ENCODE measurements at regions not wholly inside any gene's neighbourhood (a gene's known extent, or its start where the extent isn't known, plus 50 kb on each side); places are given as distances from the start of the nearest gene placed in this dataset.

- intact Hi-C loops (cut with DNase I, micrococcal nuclease): no loop called here
- no peaks in the 10 kb centered on the region for H3K9me3 ChIP-seq (ENCODE audit: control insufficient read depth in 1 of 2, insufficient read depth in 1 of 2, low read length in 2 of 2)
- DNase-seq: no peak
- no peak overlapping the region for H3K4me3 Mint-ChIP-seq
- no peaks in the 10 kb centered on the region for H3K4me1 Mint-ChIP-seq (ENCODE audit: low read depth)
- no peak overlapping the region for H3K27ac Mint-ChIP-seq
- TF ChIP-seq CTCF (IDR thresholded peaks at IDR 0.05): no peak
- no peaks in the 10 kb centered on the region for H3K36me3 Mint-ChIP-seq (ENCODE audit: low read depth)
- no peaks in the 10 kb centered on the region for H3K27me3 Mint-ChIP-seq
- peaks cover 6% of the 10 kb centered on the region for H3K9me3 Mint-ChIP-seq
- H3K36me3 ChIP-seq (ENCODE audit: insufficient read depth, low read length): no peaks in the 10 kb centered on the region
- ChIA-PET POLR2A (no interaction called here), CTCF (no interaction called here)
- ATAC-seq (ENCODE audit: poor library complexity): no peak
- no peak overlapping the region for H3K4me3 ChIP-seq (ENCODE audit: low read length)
- no peaks in the 10 kb centered on the region for H3K4me1 ChIP-seq (ENCODE audit: insufficient read depth, low read length)
- H3K27me3 ChIP-seq (ENCODE audit: control insufficient read depth in 1 of 2, insufficient read depth in 2 of 2, low read length in 2 of 2): no peaks in the 10 kb centered on the region
- H3K27ac ChIP-seq (ENCODE audit: low read depth in 1 of 2, low read length in 2 of 2): no peak overlapping the region
These were observed 535.8 kb downstream of the PRKD1 start for GRCh38 chr14:29391801-29392200.

GRCh38 chr14:29392287-29392686 lies 535.4 kb downstream of the PRKD1 start:
- TF ChIP-seq CTCF (IDR thresholded peaks at IDR 0.05): no peak
- Mint-ChIP-seq H3K4me3 (no peak overlapping the region), H3K27ac (no peak overlapping the region), H3K9me3 (peaks cover 6% of the 10 kb centered on the region), H3K27me3 (no peaks in the 10 kb centered on the region), H3K36me3 (ENCODE audit: low read depth) (no peaks in the 10 kb centered on the region), H3K4me1 (ENCODE audit: low read depth) (no peaks in the 10 kb centered on the region)
- ATAC-seq (ENCODE audit: poor library complexity) (no peak), DNase-seq (no peak)
- H3K4me1 ChIP-seq (ENCODE audit: insufficient read depth, low read length): no peaks in the 10 kb centered on the region
- H3K36me3 ChIP-seq (ENCODE audit: insufficient read depth, low read length): no peaks in the 10 kb centered on the region
- H3K27me3 ChIP-seq (ENCODE audit: control insufficient read depth in 1 of 2, insufficient read depth in 2 of 2, low read length in 2 of 2): no peaks in the 10 kb centered on the region
- CTCF ChIA-PET: no interaction called here
- no peak overlapping the region for H3K4me3 ChIP-seq (ENCODE audit: low read length)
- no peak overlapping the region for H3K27ac ChIP-seq (ENCODE audit: low read depth in 1 of 2, low read length in 2 of 2)
- intact Hi-C loops (cut with DNase I, micrococcal nuclease): no loop called here
- POLR2A ChIA-PET: no interaction called here
- no peaks in the 10 kb centered on the region for H3K9me3 ChIP-seq (ENCODE audit: control insufficient read depth in 1 of 2, insufficient read depth in 1 of 2, low read length in 2 of 2)

- Histone ChIP-seq H3K4me3 (ENCODE audit: low read length) (no peak overlapping the region), H3K9me3 (ENCODE audit: control insufficient read depth in 1 of 2, insufficient read depth in 1 of 2, low read length in 2 of 2) (peaks cover 0 to 9% of the 10 kb centered on the region in 2 experiments), H3K27ac (ENCODE audit: low read depth in 1 of 2, low read length in 2 of 2) (no peak overlapping the region), H3K36me3 (ENCODE audit: insufficient read depth, low read length) (no peaks in the 10 kb centered on the region), H3K27me3 (ENCODE audit: control insufficient read depth in 1 of 2, insufficient read depth in 2 of 2, low read length in 2 of 2) (no peaks in the 10 kb centered on the region), H3K4me1 (ENCODE audit: insufficient read depth, low read length) (no peaks in the 10 kb centered on the region)
- H3K4me3 Mint-ChIP-seq: no peak overlapping the region
- DNase-seq (no peak), ATAC-seq (ENCODE audit: poor library complexity) (no peak)
- no peaks in the 10 kb centered on the region for H3K36me3 Mint-ChIP-seq (ENCODE audit: low read depth)
- peaks cover 11% of the 10 kb centered on the region for H3K9me3 Mint-ChIP-seq
- ChIA-PET POLR2A (no interaction called here), CTCF (no interaction called here)
- intact Hi-C loops (cut with DNase I, micrococcal nuclease): no loop called here
- H3K27me3 Mint-ChIP-seq: no peaks in the 10 kb centered on the region
- no peaks in the 10 kb centered on the region for H3K4me1 Mint-ChIP-seq (ENCODE audit: low read depth)
- TF ChIP-seq CTCF (IDR thresholded peaks at IDR 0.05): no peak
- no peak overlapping the region for H3K27ac Mint-ChIP-seq
These were observed 524.6 kb downstream of the PRKD1 start for GRCh38 chr14:29403091-29403490.
